Nephron (organoid): ENCODE measurements at regions not wholly inside any gene's neighbourhood (a gene's known extent, or its start where the extent isn't known, plus 50 kb on each side); places are given as distances from the start of the nearest gene placed in this dataset.

Experiments used
- H3K27ac Mint-ChIP-seq, 3 experiments: 2 replicates each; pipeline ENCODE4 v1.8.0; 2020; ENCODE audit warnings: mixed read lengths in 3 of 3, mild to moderate bottlenecking in 2 of 3, moderate library complexity in 1 of 3
- H3K27me3 Mint-ChIP-seq: 2 replicates; pipeline ENCODE4 v1.8.0; 2021; ENCODE audit warnings: low read depth, mild to moderate bottlenecking, moderate library complexity, mixed read lengths
- H3K36me3 Mint-ChIP-seq: 2 replicates; pipeline ENCODE4 v1.8.0; 2020; ENCODE audit warnings: low read depth, mixed read lengths
- H3K4me1 Mint-ChIP-seq: 2 replicates; pipeline ENCODE4 v1.8.0; 2020; ENCODE audit warnings: mixed read lengths
- H3K4me3 Mint-ChIP-seq, 3 experiments: 2 replicates each; pipeline ENCODE4 v1.8.0; 2020; ENCODE audit warnings: mild to moderate bottlenecking in 3 of 3, mixed read lengths in 3 of 3, moderate library complexity in 2 of 3
- H3K9me3 Mint-ChIP-seq: 2 replicates; pipeline ENCODE4 v1.8.0; 2020; ENCODE audit warnings: mixed read lengths
- TF ChIP-seq, protein P1 (sequence below), 3 experiments: fragments of 200-600 bp; sonication (generic); IDR thresholded peaks; one replicate each; pipeline ENCODE4 v1.5.0; 2021; ENCODE audit warnings: antibody characterized with exemption in 3 of 3; ENCODE audit not compliant: unreplicated experiment in 3 of 3

DNA sequence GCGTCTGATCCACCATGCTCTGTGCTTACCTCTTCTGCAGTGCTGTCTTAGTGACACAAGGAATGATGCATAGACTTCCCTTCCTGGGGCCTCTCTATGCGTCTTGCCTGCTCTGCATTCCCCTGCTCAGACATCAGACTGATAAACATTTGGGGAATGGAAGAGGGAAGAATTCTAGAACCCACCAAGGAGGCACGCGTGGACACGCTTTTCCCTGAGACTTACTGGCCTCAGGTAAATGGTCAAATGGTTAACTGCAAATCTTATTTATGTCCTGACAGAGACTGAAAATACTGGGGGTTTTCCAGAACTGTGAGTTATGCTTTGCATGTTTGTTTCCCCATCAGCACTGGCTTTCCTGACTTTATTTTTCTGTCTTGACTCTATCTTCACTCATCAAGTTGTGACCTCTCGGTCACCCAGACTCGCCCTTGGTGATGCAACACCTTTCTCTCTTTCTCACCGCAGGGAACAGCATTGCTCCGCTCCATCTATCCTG, 285.9 kb upstream of the FZD8 start:
- Mint-ChIP-seq H3K27ac (peak overlapping the region in 1 of 3 experiments; percentile 34), H3K4me1 (peaks cover 65% of the 10 kb centered on the region), H3K27me3 (peaks cover 15% of the 10 kb centered on the region), H3K36me3 (no peaks in the 10 kb centered on the region), H3K9me3 (no peaks in the 10 kb centered on the region), H3K4me3 (no peak overlapping the region)
- TF ChIP-seq, protein P1, sequence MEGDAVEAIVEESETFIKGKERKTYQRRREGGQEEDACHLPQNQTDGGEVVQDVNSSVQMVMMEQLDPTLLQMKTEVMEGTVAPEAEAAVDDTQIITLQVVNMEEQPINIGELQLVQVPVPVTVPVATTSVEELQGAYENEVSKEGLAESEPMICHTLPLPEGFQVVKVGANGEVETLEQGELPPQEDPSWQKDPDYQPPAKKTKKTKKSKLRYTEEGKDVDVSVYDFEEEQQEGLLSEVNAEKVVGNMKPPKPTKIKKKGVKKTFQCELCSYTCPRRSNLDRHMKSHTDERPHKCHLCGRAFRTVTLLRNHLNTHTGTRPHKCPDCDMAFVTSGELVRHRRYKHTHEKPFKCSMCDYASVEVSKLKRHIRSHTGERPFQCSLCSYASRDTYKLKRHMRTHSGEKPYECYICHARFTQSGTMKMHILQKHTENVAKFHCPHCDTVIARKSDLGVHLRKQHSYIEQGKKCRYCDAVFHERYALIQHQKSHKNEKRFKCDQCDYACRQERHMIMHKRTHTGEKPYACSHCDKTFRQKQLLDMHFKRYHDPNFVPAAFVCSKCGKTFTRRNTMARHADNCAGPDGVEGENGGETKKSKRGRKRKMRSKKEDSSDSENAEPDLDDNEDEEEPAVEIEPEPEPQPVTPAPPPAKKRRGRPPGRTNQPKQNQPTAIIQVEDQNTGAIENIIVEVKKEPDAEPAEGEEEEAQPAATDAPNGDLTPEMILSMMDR (IDR thresholded peaks at IDR 0.05; ENCODE audit: unreplicated experiment in 3 of 3) = no peak

DNA sequence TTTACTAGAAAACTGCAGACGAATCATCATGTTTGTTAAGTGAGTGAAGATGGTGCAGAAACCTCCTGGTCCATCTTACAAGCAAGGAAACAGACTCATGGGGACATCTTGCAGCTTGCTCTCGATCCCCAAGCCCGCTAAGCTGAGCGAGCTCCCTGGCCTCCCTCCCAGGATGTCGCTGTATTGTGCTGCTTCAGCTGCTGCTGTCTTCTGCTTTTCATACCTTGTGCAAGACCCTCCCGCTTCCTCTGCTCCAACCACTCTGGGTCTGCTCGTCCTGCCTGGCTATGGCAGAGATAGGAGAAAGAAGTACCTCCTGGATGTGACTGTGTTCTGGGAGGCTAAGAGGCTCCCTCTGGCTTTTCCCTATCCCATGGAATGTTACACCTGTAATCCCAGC, 285.2 kb upstream of the FZD8 start:
- Mint-ChIP-seq H3K9me3 (no peaks in the 10 kb centered on the region), H3K27me3 (peaks cover 11% of the 10 kb centered on the region), H3K27ac (peak overlapping the region; percentile 32 to 48 (median 34)), H3K4me1 (peaks cover 64% of the 10 kb centered on the region), H3K4me3 (no peak overlapping the region), H3K36me3 (no peaks in the 10 kb centered on the region)
- TF ChIP-seq, protein P1 (IDR thresholded peaks at IDR 0.05; ENCODE audit: unreplicated experiment in 3 of 3) = no peak

DNA sequence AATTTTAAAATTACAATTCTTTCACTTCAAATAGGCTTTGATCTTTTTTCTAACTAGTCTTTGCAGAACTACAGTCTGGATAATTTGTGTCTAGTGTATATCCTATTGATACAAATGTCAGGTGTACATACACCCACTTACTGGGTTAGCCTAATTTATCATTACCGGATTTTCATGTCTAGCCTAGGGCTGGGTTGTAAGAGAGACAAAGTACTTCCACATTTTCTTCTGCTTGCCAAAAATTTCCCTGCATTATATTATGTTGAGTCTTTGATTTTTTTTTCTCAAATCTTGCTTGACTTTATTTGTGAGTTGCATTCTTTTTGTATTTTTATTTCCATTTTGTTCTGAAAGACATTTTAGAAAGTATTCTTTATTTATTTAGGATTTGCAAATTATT, 284.8 kb upstream of the FZD8 start:
- H3K4me1 Mint-ChIP-seq = peaks cover 68% of the 10 kb centered on the region
- H3K36me3 Mint-ChIP-seq = no peaks in the 10 kb centered on the region
- H3K9me3 Mint-ChIP-seq = no peaks in the 10 kb centered on the region
- peak overlapping the region in 2 of 3 experiments; percentile 34 to 48 for H3K27ac Mint-ChIP-seq
- no peak overlapping the region for H3K4me3 Mint-ChIP-seq
- TF ChIP-seq, protein P1 (IDR thresholded peaks at IDR 0.05; ENCODE audit: unreplicated experiment in 3 of 3) = no peak
- H3K27me3 Mint-ChIP-seq = peaks cover 9% of the 10 kb centered on the region

DNA sequence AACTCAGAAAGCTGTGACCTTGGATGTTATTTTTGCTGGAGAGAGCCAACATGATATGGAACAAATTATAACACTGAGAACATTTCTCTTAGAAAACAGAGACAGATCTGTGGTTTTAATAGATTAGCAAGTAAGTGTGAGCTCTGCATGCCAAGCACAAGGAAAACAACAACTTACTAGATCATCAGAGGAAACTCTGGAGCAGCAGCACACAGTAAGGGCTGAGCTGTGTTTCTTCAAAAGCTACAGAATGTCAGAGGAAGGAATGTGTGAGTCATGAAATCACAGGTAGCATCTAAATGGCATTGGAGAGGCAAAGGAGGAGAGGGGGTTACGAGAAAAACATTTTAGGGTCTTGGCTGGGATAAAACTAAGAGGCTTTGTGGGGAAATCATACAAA, 283.4 kb upstream of the FZD8 start:
- peak overlapping the region in 1 of 3 experiments; percentile 3 for H3K4me3 Mint-ChIP-seq
- peak overlapping the region; percentile 0 to 72 (median 34) for H3K27ac Mint-ChIP-seq
- no peaks in the 10 kb centered on the region for H3K36me3 Mint-ChIP-seq
- H3K9me3 Mint-ChIP-seq = no peaks in the 10 kb centered on the region
- H3K4me1 Mint-ChIP-seq = peaks cover 66% of the 10 kb centered on the region
- TF ChIP-seq, protein P1 (IDR thresholded peaks at IDR 0.05; ENCODE audit: unreplicated experiment in 3 of 3) = no peak
- peaks cover 9% of the 10 kb centered on the region for H3K27me3 Mint-ChIP-seq

DNA sequence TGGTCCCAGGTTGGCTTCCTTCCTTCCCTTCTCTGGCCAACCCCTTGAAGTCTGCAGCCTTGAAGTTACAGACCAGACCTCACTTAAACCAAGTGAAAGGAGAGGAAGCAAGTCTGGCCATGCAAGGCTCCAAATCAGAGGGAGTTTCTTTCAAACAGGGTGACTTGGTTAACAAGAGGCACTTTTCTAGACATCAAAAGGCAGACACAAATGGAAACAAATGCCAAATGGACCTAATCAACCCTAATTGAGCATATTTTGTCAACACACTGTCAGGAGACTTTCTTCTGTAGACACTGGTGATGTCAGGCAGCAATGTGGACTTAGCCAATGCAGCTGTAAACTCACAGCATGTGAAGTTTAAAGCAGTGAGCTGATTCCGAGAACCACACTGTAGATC, 282.7 kb upstream of the FZD8 start:
- Mint-ChIP-seq H3K27ac (peak overlapping the region in 2 of 3 experiments; percentile 32 to 72), H3K27me3 (peaks cover 9% of the 10 kb centered on the region), H3K4me1 (peaks cover 67% of the 10 kb centered on the region), H3K9me3 (no peaks in the 10 kb centered on the region), H3K36me3 (no peaks in the 10 kb centered on the region), H3K4me3 (no peak overlapping the region)
- TF ChIP-seq, protein P1 (IDR thresholded peaks at IDR 0.05; ENCODE audit: unreplicated experiment in 3 of 3) = no peak

DNA sequence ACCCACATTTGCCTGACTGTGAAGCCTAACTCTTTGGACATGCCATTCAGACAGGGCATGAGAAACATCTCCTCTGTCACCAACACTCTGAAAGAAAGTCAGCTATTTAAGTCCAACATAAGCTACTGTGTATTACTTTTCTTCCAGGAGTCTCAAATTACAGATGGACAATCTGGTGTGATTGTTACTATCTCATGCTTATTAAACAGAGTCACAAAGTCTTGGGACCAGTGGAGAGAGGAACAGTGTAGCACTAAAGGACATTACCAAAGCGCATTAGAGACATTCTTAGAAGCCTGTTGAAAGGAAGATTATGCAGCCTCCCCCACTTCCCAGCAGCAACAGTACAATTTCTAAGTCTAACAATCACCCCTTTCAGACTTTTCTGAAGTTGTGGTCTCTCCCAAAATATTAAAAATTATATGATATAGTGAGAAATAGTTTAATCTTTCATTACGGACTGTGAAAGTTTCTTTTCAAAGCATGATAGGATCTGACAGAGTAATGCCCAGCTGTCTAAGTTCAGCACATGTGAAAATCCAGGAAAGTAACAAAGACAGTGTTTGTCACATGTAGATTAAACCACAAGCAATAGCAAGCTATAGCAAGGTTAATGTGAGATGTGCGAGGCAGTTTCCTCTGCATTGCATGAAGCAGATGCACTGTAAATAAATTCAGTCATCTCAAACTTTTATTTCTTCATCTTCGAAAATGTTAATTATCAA, 280.9 kb upstream of the FZD8 start:
- Mint-ChIP-seq H3K27ac (peak overlapping the region; percentile 6 to 72 (median 44)), H3K36me3 (no peaks in the 10 kb centered on the region), H3K4me3 (no peak overlapping the region), H3K9me3 (no peaks in the 10 kb centered on the region), H3K4me1 (peaks cover 56% of the 10 kb centered on the region), H3K27me3 (peaks cover 10% of the 10 kb centered on the region)
- TF ChIP-seq, protein P1 (IDR thresholded peaks at IDR 0.05; ENCODE audit: unreplicated experiment in 3 of 3) = no peak
